RWPE2 (cell line): ENCODE measurements at regions not wholly inside any gene's neighbourhood (a gene's known extent, or its start where the extent isn't known, plus 50 kb on each side); places are given as distances from the start of the nearest gene placed in this dataset.
A peak's percentile ranks its signal among the peaks of the same experiment; 100 is the strongest.

Source experiments
- ATAC-seq: fragments of 200-7000 bp; cut with Tn5 transposase; 3 replicates; pipeline ENCODE4 v1.9.1; 2021; ENCODE audit warnings: low read depth
- DNase-seq: peaks from one replicate; pipeline ENCODE4 v3.0.0-alpha.2; 2020; ENCODE audit warnings: low spot score
- H3K27ac ChIP-seq: fragments of 450-650 bp; 2 replicates; pipeline ENCODE4 v1.5.1; 2017; ENCODE audit warnings: mild to moderate bottlenecking; ENCODE audit not compliant: poor library complexity, severe bottlenecking
- H3K27me3 ChIP-seq: fragments of 250-450 bp; sonication (Bioruptor Pico); 2 replicates; pipeline ENCODE4 v1.5.1; 2021; ENCODE audit warnings: mild to moderate bottlenecking, moderate library complexity; ENCODE audit not compliant: insufficient read depth, poor library complexity, severe bottlenecking
- H3K36me3 ChIP-seq: fragments of 250-450 bp; sonication (Bioruptor Pico); 2 replicates; pipeline ENCODE4 v1.5.1; 2020; ENCODE audit warnings: low read depth, mild to moderate bottlenecking, moderate library complexity
- H3K4me1 ChIP-seq: fragments of 250-450 bp; sonication (Bioruptor Pico); 2 replicates; pipeline ENCODE4 v1.5.1; 2021; ENCODE audit warnings: mild to moderate bottlenecking, moderate library complexity; ENCODE audit not compliant: insufficient read depth, poor library complexity, severe bottlenecking
- H3K4me3 ChIP-seq: fragments of 250-450 bp; sonication (Bioruptor Pico); 2 replicates; pipeline ENCODE4 v1.5.1; 2021; ENCODE audit warnings: mild to moderate bottlenecking, moderate library complexity; ENCODE audit not compliant: severe bottlenecking
- H3K9me3 ChIP-seq: fragments of 250-450 bp; sonication (Bioruptor Pico); 2 replicates; pipeline ENCODE4 v1.5.1; 2021; ENCODE audit warnings: mild to moderate bottlenecking, moderate library complexity; ENCODE audit not compliant: severe bottlenecking
- CTCF ChIP-seq: fragments of 450-650 bp; IDR thresholded peaks from one replicate; pipeline ENCODE4 v1.5.1; 2017; ENCODE audit warnings: mild to moderate bottlenecking, moderate library complexity; ENCODE audit not compliant: poor library complexity, severe bottlenecking

GRCh38 chr12:87812030-87812429, 217.2 kb downstream of the C12orf50 start:
- no peaks in the 10 kb centered on the region for H3K36me3 ChIP-seq
- no peak overlapping the region for H3K27ac ChIP-seq
- no peaks in the 10 kb centered on the region for H3K27me3 ChIP-seq
- no peak for DNase-seq
- H3K9me3 ChIP-seq, result no peaks in the 10 kb centered on the region
- TF ChIP-seq CTCF, result no peak
- no peak for ATAC-seq
- no peak overlapping the region for H3K4me3 ChIP-seq
- peaks cover 9% of the 10 kb centered on the region for H3K4me1 ChIP-seq

- no peak for ATAC-seq
- Histone ChIP-seq H3K27me3 (no peaks in the 10 kb centered on the region), H3K27ac (no peak overlapping the region), H3K4me1 (peaks cover 9% of the 10 kb centered on the region), H3K9me3 (no peaks in the 10 kb centered on the region), H3K4me3 (no peak overlapping the region), H3K36me3 (no peaks in the 10 kb centered on the region)
- no peak for TF ChIP-seq CTCF
- DNase-seq, result no peak
Observed at GRCh38 chr12:87809916-87810315, 219.3 kb downstream of the C12orf50 start.

GRCh38 chr12:87807086-87807485, 222.1 kb downstream of the C12orf50 start:
- ATAC-seq, result no peak

GRCh38 chr12:87806310-87806709, 222.9 kb downstream of the C12orf50 start:
- no peaks in the 10 kb centered on the region for H3K27me3 ChIP-seq
- no peak for TF ChIP-seq CTCF
- no peaks in the 10 kb centered on the region for H3K9me3 ChIP-seq
- no peak overlapping the region for H3K27ac ChIP-seq
- no peaks in the 10 kb centered on the region for H3K36me3 ChIP-seq
- ATAC-seq (peak; percentile 23; the same call in 1 of the 3 replicates), DNase-seq (no peak)
- H3K4me1 ChIP-seq, result peaks cover 12% of the 10 kb centered on the region
- no peak overlapping the region for H3K4me3 ChIP-seq

More at GRCh38 chr12:87807086-87807485, 222.1 kb downstream of the C12orf50 start:
- no peak overlapping the region for H3K27ac ChIP-seq
- TF ChIP-seq CTCF, result no peak
- H3K9me3 ChIP-seq, result no peaks in the 10 kb centered on the region
- H3K4me1 ChIP-seq, result peaks cover 4% of the 10 kb centered on the region
- no peak for DNase-seq
- no peak overlapping the region for H3K4me3 ChIP-seq
- no peaks in the 10 kb centered on the region for H3K27me3 ChIP-seq
- no peaks in the 10 kb centered on the region for H3K36me3 ChIP-seq

GRCh38 chr12:87804386-87804785, 224.8 kb downstream of the C12orf50 start:
- DNase-seq (no peak), ATAC-seq (no peak)
- Histone ChIP-seq H3K9me3 (no peaks in the 10 kb centered on the region), H3K4me3 (no peak overlapping the region), H3K27ac (no peak overlapping the region), H3K36me3 (no peaks in the 10 kb centered on the region), H3K27me3 (no peaks in the 10 kb centered on the region), H3K4me1 (peaks cover 15% of the 10 kb centered on the region)
- TF ChIP-seq CTCF, result no peak
